Activated CD4-positive, CD25-positive, alpha-beta regulatory T cell (primary cell): ENCODE measurements at regions not wholly inside any gene's neighbourhood (a gene's known extent, or its start where the extent isn't known, plus 50 kb on each side); places are given as distances from the start of the nearest gene placed in this dataset.

ENCODE experiments used
- DNase-seq, 4 experiments: peaks; one replicate each; lab custom pipeline; 2025; lab: John Stamatoyannopoulos, UW

- no peak for DNase-seq
These were observed 64.4 kb upstream of the ETS2 start for GRCh38 chr21:38741092-38741949.

- DNase-seq = no peak
These were observed 63.8 kb upstream of the ETS2 start for GRCh38 chr21:38741950-38742256.

DNA sequence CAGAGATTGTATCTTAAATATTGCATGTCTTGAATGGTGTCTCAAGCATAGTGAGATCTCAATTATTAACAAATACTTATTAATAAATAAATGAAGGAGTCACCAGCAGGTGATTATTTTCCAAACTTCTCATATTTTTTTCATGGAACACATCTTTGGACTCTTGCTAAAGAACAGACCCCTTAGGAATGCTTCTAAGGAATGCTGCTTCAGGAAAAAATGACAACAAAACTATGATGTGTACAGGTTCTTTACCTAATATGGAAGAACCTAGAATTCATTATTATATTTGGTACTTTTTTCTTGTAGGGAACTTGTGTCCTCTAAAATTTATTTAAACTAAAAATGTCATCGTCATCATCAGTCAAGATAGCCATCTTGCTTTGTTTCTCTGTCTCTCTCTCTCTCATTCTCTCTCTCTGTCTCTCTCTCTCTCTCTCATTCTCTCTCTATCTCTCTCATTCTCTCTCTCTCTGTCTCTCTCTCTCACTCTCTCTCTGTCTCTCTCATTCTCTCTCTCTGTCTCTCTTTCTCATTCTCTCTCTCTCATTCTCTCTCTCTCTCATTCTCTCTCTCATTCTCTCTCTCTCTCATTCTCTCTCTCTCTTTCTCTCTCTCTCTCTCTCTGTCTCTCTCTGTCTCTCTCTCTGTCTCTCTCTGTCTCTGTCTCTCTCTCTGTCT lies 63.0 kb upstream of the ETS2 start:
- no peak for DNase-seq

- DNase-seq = no peak
These were observed 61.8 kb upstream of the ETS2 start for GRCh38 chr21:38743772-38744529.

GRCh38 chr21:38744861-38745260 lies 60.9 kb upstream of the ETS2 start:
- DNase-seq = no peak

DNA sequence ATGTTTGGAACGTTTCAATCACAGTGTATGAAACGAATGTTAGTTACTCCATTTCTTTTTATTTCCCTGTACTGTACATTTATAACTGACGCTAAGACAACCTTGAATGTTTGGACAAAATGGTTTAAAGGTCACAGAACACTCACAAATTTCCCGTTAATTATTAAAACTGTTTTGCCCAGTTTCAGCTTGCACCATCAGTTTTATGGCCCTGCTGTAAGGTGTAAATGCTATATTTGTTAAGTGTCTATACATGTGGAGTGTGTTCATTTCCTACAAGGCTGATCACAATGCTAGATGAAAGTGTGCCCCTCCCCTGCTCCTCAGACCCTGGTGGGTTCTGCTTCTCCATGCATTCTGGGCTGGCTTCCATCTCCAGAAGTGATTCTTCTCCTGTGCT lies 57.9 kb upstream of the ETS2 start:
- no peak for DNase-seq

- no peak for DNase-seq
These were observed 54.2 kb upstream of the ETS2 start for GRCh38 chr21:38751379-38752050.

GRCh38 chr21:38752051-38752505 lies 53.7 kb upstream of the ETS2 start:
- DNase-seq = no peak

DNA sequence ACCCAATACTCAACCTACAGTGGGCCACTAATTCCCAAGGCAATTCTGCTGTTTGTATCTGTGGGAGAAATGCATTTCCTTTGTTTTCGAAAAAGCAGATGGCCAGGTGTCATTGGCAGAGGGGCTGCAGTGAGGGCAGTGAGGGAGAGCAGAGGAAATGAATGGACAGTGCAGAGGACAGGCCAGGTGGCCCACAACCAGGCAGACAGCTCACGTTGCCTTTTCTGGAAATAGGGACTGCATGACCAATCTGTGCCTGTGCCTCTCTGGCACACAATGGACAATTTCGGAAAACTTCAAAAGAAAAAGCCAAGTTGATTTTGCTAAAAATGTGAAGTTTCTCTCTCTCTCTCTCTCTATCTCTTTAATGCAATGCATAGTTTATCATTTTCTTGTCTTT lies 52.6 kb upstream of the ETS2 start:
- DNase-seq = no peak

DNA sequence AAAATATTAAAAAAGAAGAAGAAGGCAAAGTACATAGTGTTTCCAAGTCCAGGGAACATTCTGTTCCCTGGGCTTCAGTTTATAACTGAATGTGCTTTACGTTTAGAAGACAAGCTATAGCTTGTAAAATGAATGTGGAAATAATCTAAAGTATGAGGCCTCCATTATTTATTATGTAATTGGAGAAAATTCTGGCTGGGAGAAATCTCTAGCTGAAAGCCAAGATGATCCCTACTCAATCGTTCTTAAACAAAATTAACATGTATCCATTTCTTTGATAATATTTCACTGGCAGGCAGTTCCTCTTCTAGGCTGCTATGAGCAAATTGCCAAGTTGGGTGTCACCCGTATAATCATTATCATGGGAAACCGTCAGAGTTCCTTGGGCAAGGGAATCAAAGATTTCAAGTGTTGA lies 52.2 kb upstream of the ETS2 start:
- no peak for DNase-seq
